ENCODE measurements at regions not wholly inside any gene's neighbourhood (a gene's known extent, or its start where the extent isn't known, plus 50 kb on each side); places are given as distances from the start of the nearest gene placed in this dataset.

DNA sequence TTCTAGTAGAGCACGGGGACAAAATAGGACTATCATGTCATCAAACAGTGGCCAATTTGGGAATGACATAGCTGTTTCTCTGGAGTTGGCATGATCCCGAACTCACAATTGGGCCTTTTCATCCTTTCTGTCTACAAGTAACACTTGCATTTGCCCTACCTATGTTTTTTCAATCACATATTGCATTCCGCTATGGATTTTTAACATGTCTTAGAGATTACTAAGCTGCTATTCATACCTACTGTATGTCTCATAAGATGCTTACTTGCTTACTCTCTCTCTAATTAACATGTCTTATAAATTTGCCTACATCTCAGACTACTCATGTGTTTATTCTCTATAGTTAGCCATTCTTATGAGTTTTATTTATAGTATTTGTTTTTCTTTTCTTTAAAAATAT lies 341.2 kb upstream of the CTNND2 start:
- Histone ChIP-seq H3K4me3 (no peak overlapping the region), H3K4me1 (no peaks in the 10 kb centered on the region)

DNA sequence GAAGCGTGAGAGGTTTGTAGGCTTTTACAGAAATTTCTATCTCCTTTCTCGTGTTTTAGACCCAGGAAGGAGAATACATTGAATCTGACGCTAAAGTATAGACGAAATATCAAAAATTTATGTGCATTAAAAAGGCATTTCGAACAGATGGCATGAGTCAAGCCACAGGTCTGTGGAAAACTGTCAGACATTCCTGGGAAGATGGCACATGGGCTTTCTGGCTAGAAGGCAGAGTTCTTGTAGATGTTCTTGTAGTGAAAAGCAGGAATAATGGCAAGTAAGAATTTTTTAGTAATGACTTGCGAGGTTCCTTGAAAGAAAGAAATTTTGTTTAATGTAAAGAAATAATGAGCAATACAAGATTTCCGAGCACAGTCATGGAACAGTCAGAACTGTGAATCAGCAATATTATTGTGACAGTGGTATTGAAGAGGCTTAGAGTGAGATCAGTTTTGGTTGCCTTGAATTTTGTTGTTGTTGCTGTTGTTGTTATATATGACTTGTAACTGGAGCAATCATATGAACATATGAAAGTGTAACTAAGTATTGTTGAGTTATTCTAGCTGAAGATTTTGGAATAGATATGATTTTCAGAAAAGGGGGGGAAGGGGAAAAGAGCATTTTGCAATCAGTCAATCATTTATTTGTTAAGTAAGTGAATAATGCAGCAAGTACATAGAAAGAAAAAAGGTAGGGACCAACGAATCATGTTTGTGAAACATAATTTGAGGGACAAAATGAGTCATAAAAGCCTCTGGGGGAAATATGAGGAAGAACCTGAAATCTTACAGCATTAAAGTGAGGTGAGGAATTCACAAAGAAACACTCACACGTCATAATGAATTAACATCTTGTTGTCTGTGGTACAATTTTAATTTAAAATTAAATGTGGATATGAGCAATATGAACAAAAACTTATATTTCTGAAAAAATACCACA lies 339.0 kb upstream of the CTNND2 start:
- intact Hi-C loops (cut with DNase I; ENCODE audit: low total_unique reads), result no loop called here
- H3K4me1 ChIP-seq, result no peaks in the 10 kb centered on the region

More for the DNA sequence above, 341.2 kb upstream of the CTNND2 start:
- H3K36me3 ChIP-seq, result no peaks in the 10 kb centered on the region
- TF ChIP-seq POLR2A (IDR thresholded peaks at IDR 0.05), result no peak
- TF ChIP-seq, protein P1, sequence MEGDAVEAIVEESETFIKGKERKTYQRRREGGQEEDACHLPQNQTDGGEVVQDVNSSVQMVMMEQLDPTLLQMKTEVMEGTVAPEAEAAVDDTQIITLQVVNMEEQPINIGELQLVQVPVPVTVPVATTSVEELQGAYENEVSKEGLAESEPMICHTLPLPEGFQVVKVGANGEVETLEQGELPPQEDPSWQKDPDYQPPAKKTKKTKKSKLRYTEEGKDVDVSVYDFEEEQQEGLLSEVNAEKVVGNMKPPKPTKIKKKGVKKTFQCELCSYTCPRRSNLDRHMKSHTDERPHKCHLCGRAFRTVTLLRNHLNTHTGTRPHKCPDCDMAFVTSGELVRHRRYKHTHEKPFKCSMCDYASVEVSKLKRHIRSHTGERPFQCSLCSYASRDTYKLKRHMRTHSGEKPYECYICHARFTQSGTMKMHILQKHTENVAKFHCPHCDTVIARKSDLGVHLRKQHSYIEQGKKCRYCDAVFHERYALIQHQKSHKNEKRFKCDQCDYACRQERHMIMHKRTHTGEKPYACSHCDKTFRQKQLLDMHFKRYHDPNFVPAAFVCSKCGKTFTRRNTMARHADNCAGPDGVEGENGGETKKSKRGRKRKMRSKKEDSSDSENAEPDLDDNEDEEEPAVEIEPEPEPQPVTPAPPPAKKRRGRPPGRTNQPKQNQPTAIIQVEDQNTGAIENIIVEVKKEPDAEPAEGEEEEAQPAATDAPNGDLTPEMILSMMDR (IDR thresholded peaks at IDR 0.05), result no peak
- TF ChIP-seq POLR2AphosphoS5 (IDR thresholded peaks at IDR 0.05), result no peak
- H3K27ac ChIP-seq, result no peak overlapping the region
- H3K27me3 ChIP-seq, result no peaks in the 10 kb centered on the region
- H3K9me3 ChIP-seq, result no peaks in the 10 kb centered on the region
- intact Hi-C loops (cut with DNase I; ENCODE audit: low total_unique reads), result no loop called here
- DNase-seq (ENCODE audit: low spot score in 2 of 2), result no peak

DNA sequence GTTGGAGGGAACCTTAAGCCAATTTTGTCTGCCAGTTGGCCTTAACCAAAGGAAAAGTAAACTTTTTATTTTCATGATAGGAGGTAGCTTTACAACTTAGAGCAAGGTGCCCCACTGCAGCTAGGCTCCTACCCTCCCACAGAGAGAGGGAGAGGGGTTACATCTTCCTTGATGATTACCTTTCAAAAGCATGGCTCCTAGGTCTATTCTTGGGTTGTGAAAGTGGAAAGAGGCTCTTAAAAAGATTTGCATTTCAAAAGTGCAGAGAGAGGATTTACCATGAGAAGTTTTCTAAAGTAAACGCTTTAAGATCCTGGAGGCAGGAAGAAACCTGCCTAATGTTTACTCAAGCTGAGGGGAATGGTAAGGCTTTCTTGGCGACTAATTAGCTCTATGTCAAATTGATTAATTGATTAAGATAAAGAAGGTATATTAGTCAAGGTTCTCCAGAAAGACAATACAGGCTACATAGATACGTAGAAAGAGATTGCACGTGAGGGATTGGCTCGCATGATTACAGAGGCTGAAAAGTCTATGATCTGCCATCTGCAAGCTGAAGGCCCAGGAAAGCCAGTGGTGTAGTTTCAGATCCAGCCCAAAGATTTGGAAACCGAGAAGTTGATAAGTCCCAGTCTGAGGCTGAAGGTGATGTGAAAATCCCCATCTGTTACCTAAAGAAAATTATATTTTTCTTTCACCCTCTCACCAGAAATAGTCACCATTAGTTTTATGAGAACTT lies 333.8 kb upstream of the CTNND2 start:
- no peak for TF ChIP-seq POLR2A (IDR thresholded peaks at IDR 0.05)
- TF ChIP-seq, protein P1 (IDR thresholded peaks at IDR 0.05), result no peak
- TF ChIP-seq POLR2AphosphoS5 (IDR thresholded peaks at IDR 0.05), result no peak
- H3K27me3 ChIP-seq, result no peaks in the 10 kb centered on the region
- intact Hi-C loops (cut with DNase I; ENCODE audit: low total_unique reads), result no loop called here
- no peaks in the 10 kb centered on the region for H3K9me3 ChIP-seq
- no peaks in the 10 kb centered on the region for H3K4me1 ChIP-seq
- no peak overlapping the region for H3K4me3 ChIP-seq
- H3K36me3 ChIP-seq, result no peaks in the 10 kb centered on the region
- DNase-seq (ENCODE audit: low spot score in 2 of 2), result no peak
- H3K27ac ChIP-seq, result no peak overlapping the region

More for the DNA sequence above, 339.0 kb upstream of the CTNND2 start:
- Histone ChIP-seq H3K27me3 (no peaks in the 10 kb centered on the region), H3K4me3 (no peak overlapping the region), H3K36me3 (no peaks in the 10 kb centered on the region), H3K27ac (no peak overlapping the region), H3K9me3 (no peaks in the 10 kb centered on the region)
- TF ChIP-seq POLR2A (IDR thresholded peaks at IDR 0.05), result no peak
- TF ChIP-seq, protein P1 (IDR thresholded peaks at IDR 0.05), result no peak
- TF ChIP-seq POLR2AphosphoS5 (IDR thresholded peaks at IDR 0.05), result no peak
- DNase-seq (ENCODE audit: low spot score in 2 of 2), result no peak

DNA sequence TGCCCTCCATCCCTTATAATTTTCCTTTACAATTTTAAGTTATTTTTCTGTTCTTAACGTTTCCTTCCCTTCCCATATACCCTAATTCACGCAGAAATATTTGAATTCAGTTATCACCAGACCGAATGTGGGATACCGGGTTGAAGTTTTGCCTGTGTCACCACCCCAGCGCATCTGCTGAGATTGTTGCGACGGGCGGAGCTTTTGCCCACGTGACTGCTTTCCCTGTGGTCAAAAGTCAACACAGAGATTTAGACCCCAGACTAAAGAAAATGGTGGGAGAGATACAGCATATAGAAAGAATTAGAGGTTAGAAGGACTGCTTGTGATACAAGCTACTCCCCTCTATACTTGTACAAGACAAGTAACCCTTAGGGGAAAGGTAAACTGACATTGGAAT lies 326.4 kb upstream of the CTNND2 start:
- Histone ChIP-seq H3K4me1 (no peaks in the 10 kb centered on the region), H3K4me3 (no peak overlapping the region), H3K27me3 (no peaks in the 10 kb centered on the region), H3K36me3 (no peaks in the 10 kb centered on the region), H3K27ac (no peak overlapping the region), H3K9me3 (no peaks in the 10 kb centered on the region)
- intact Hi-C loops (cut with DNase I; ENCODE audit: low total_unique reads), result no loop called here
- TF ChIP-seq POLR2AphosphoS5 (IDR thresholded peaks at IDR 0.05) (no peak), POLR2A (IDR thresholded peaks at IDR 0.05) (no peak)
- TF ChIP-seq, protein P1 (IDR thresholded peaks at IDR 0.05), result no peak
- no peak for DNase-seq (ENCODE audit: low spot score in 2 of 2)

DNA sequence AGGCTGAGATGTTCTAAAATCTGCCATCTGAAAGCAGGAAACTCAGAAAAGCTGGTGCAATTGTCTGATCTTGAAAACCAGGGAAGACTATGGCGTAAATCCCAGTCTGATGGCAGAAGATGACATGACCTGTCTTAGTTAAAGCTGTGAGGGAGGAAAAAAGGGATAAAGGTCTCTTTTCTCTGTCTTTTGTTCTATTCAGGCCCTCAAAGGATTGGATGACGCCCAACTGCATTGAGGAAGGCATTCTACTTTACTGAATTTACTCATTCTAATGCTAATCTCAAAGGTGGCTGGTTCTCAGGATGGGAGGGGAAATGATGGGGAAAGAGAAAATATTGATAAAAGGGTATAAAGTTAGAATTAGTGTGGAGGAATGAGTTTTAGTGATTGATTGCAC lies 312.8 kb upstream of the CTNND2 start:
- no peaks in the 10 kb centered on the region for H3K36me3 ChIP-seq
- TF ChIP-seq, protein P1 (IDR thresholded peaks at IDR 0.05), result no peak
- TF ChIP-seq POLR2AphosphoS5 (IDR thresholded peaks at IDR 0.05), result no peak
- TF ChIP-seq POLR2A (IDR thresholded peaks at IDR 0.05), result no peak
- H3K4me3 ChIP-seq, result no peak overlapping the region
- no peaks in the 10 kb centered on the region for H3K27me3 ChIP-seq
- intact Hi-C loops (cut with DNase I; ENCODE audit: low total_unique reads), result no loop called here
- peaks cover 4 to 19% of the 10 kb centered on the region in 2 donors for H3K9me3 ChIP-seq
- DNase-seq (ENCODE audit: low spot score in 2 of 2), result no peak
- H3K27ac ChIP-seq, result no peak overlapping the region
- no peaks in the 10 kb centered on the region for H3K4me1 ChIP-seq

Measured in breast epithelium (tissue), 4 donors.